CD14-positive monocyte (primary cell): ENCODE measurements at regions not wholly inside any gene's neighbourhood (a gene's known extent, or its start where the extent isn't known, plus 50 kb on each side); places are given as distances from the start of the nearest gene placed in this dataset.
"Not testable (repeated sequence)": the region's sequence is repeated elsewhere in the genome, so short reads cannot be mapped to it uniquely, and the experiment has no call there.

Experiments
- DNase-seq, 3 donors: peaks; one replicate each; pipeline ENCODE4 v3.0.0-alpha.2; 2011 to 2022
- H2AFZ ChIP-seq: 2 replicates; pipeline ENCODE4 v1.6.0; 2012; ENCODE audit warnings: mild to moderate bottlenecking, low read depth, low read length, inconsistent platforms; ENCODE audit not compliant: insufficient read depth, poor library complexity, severe bottlenecking
- H3K27ac ChIP-seq, 2 donors: 1 replicate in 1 of 2; 2 replicates in 1 of 2; pipeline ENCODE4 v1.5.1; 2012 to 2013; ENCODE audit warnings: low read length in 2 of 2, control low read depth in 1 of 2, inconsistent platforms in 1 of 2, low read depth in 1 of 2, mild to moderate bottlenecking in 1 of 2
- H3K27me3 ChIP-seq, 2 donors: one replicate each; pipeline versions ENCODE4 v1.6.0 to v1.6.1; 2011 to 2013; ENCODE audit warnings: low read length in 2 of 2; ENCODE audit not compliant: control insufficient read depth in 2 of 2, insufficient read depth in 2 of 2
- H3K36me3 ChIP-seq, 2 donors: replicated peaks in 1 of 2; 1 replicate in 1 of 2; 2 replicates in 1 of 2; pipeline versions ENCODE4 v1.5.1 to v1.6.1; 2012 to 2013; ENCODE audit warnings: low read length in 2 of 2, control low read depth in 1 of 2, inconsistent platforms in 1 of 2, mild to moderate bottlenecking in 1 of 2; ENCODE audit not compliant: insufficient read depth in 2 of 2, control insufficient read depth in 1 of 2
- H3K4me1 ChIP-seq, 2 donors: 1 replicate in 1 of 2; 2 replicates in 1 of 2; pipeline versions ENCODE4 v1.5.1 to v1.6.1; 2012 to 2013; ENCODE audit warnings: low read length in 2 of 2, control low read depth in 1 of 2, inconsistent platforms in 1 of 2, mild to moderate bottlenecking in 1 of 2, moderate library complexity in 1 of 2; ENCODE audit not compliant: insufficient read depth in 2 of 2, control insufficient read depth in 1 of 2
- H3K4me2 ChIP-seq: replicated peaks from 2 replicates; pipeline ENCODE3; 2012; ENCODE audit warnings: low read length, moderate library complexity, mild to moderate bottlenecking; ENCODE audit not compliant: poor library complexity, severe bottlenecking; ENCODE audit errors: extremely low read depth
- H3K4me3 ChIP-seq, 3 experiments: fragments of 200-600 bp in 1 of 3; sonication (generic) in 1 of 3; replicated peaks in 1 of 3; 1 replicate in 2 of 3; 2 replicates in 1 of 3; pipeline ENCODE4 v1.5.1; 2011 to 2013; ENCODE audit warnings: low read length in 3 of 3, mild to moderate bottlenecking in 3 of 3, control low read depth in 2 of 3, low read depth in 2 of 3, inconsistent platforms in 1 of 3, moderate library complexity in 1 of 3
- H3K79me2 ChIP-seq: 2 replicates; pipeline ENCODE4 v1.6.0; 2012; ENCODE audit warnings: mild to moderate bottlenecking, control low read depth, inconsistent platforms, low read length, moderate library complexity; ENCODE audit not compliant: insufficient read depth
- H3K9ac ChIP-seq: 2 replicates; pipeline ENCODE4 v1.6.0; 2017; ENCODE audit warnings: low read length, mild to moderate bottlenecking; ENCODE audit not compliant: insufficient read depth, poor library complexity, severe bottlenecking
- H3K9me3 ChIP-seq, 2 donors: replicated peaks in 1 of 2; 1 replicate in 1 of 2; 2 replicates in 1 of 2; pipeline versions ENCODE4 v1.5.1 to v1.6.1; 2012 to 2013; ENCODE audit warnings: low read length in 2 of 2, control low read depth in 1 of 2; ENCODE audit not compliant: control insufficient read depth in 1 of 2, insufficient read depth in 1 of 2
- H4K20me1 ChIP-seq: 2 replicates; pipeline ENCODE4 v1.6.0; 2012; ENCODE audit warnings: mild to moderate bottlenecking, low read length, control low read depth, moderate library complexity; ENCODE audit not compliant: insufficient read depth
- H3K27ac Mint-ChIP-seq, 7 donors: one replicate each; pipeline ENCODE4 v1.8.0; 2020; ENCODE audit warnings: mild to moderate bottlenecking in 7 of 7, mixed read lengths in 7 of 7, moderate library complexity in 6 of 7, inconsistent platforms in 2 of 7
- H3K27me3 Mint-ChIP-seq, 3 donors: one replicate each; pipeline ENCODE4 v1.8.0; 2021 to 2022; ENCODE audit warnings: low read depth in 3 of 3, mild to moderate bottlenecking in 3 of 3, mixed read lengths in 3 of 3, moderate library complexity in 3 of 3, inconsistent platforms in 1 of 3
- H3K36me3 Mint-ChIP-seq, 2 donors: one replicate each; pipeline ENCODE4 v1.8.0; 2020; ENCODE audit warnings: mixed read lengths in 2 of 2, inconsistent platforms in 1 of 2, mild to moderate bottlenecking in 1 of 2
- H3K4me1 Mint-ChIP-seq: one replicate; pipeline ENCODE4 v1.8.0; 2020; ENCODE audit warnings: mild to moderate bottlenecking, mixed read lengths
- H3K4me3 Mint-ChIP-seq, 2 donors: one replicate each; pipeline ENCODE4 v1.8.0; 2020; ENCODE audit warnings: mild to moderate bottlenecking in 2 of 2, mixed read lengths in 2 of 2, moderate library complexity in 1 of 2
- H3K9me3 Mint-ChIP-seq, 7 donors: one replicate each; pipeline ENCODE4 v1.8.0; 2020 to 2022; ENCODE audit warnings: mixed read lengths in 7 of 7, mild to moderate bottlenecking in 6 of 7, moderate library complexity in 6 of 7, inconsistent platforms in 2 of 7
- CTCF ChIP-seq: fragments of 200-600 bp; IDR thresholded peaks from one replicate; pipeline ENCODE4 v1.8.0; 2022; ENCODE audit warnings: antibody characterized with exemption, mild to moderate bottlenecking
- WGBS: methylation state at CpG from one replicate; pipeline ENCODE4 v1.1.5; 2013; ENCODE audit warnings: missing lambda C conversion rate; ENCODE audit not compliant: insufficient coverage; 5-methylcytosine and 5-hydroxymethylcytosine counted together
- intact Hi-C, 2 donors: fragments of 100-400 bp; cut with micrococcal nuclease; formaldehyde crosslinking; loops; one replicate each; pipeline versions ENCODE4 v1.15.0 to v1.15.1; 2023

GRCh38 chr5:120818128-120818527 is 354.0 kb downstream of the PRR16 start:
- no peaks in the 10 kb centered on the region for H4K20me1 ChIP-seq
- no peak for TF ChIP-seq CTCF
- H3K27ac ChIP-seq = no peak overlapping the region
- Mint-ChIP-seq H3K9me3 (peaks cover 0 to 13% (median 6%) of the 10 kb centered on the region in 7 donors), H3K27ac (no peak overlapping the region), H3K4me1 (no peaks in the 10 kb centered on the region), H3K27me3 (no peaks in the 10 kb centered on the region), H3K36me3 (no peaks in the 10 kb centered on the region), H3K4me3 (no peak overlapping the region)
- H3K4me2 ChIP-seq = no peak overlapping the region
- DNase-seq = no peak
- intact Hi-C loops = no loop called here
- no peaks in the 10 kb centered on the region for H3K36me3 ChIP-seq
- H3K9me3 ChIP-seq = peaks cover 3 to 8% of the 10 kb centered on the region in 2 donors
- no peak overlapping the region for H3K4me3 ChIP-seq
- no peaks in the 10 kb centered on the region for H3K79me2 ChIP-seq
- no peak overlapping the region for H2AFZ ChIP-seq
- no peaks in the 10 kb centered on the region for H3K4me1 ChIP-seq
- no peak overlapping the region for H3K9ac ChIP-seq
- H3K27me3 ChIP-seq = no peaks in the 10 kb centered on the region
- 93% methylated on average over 5 of the region's 6 CpGs for WGBS

- intact Hi-C loops = no loop called here
- no peak for TF ChIP-seq CTCF
- no peak overlapping the region for H3K9ac ChIP-seq
- DNase-seq = no peak
- no peaks in the 10 kb centered on the region for H3K27me3 Mint-ChIP-seq
- H3K27me3 ChIP-seq = no peaks in the 10 kb centered on the region
- H3K36me3 ChIP-seq = no peaks in the 10 kb centered on the region
- WGBS = no CpG with 5 or more reads among the region's 1 CpG
- peaks cover 0 to 5% (median 2%) of the 10 kb centered on the region in 7 donors for H3K9me3 Mint-ChIP-seq
- no peak overlapping the region for H3K4me2 ChIP-seq
- no peaks in the 10 kb centered on the region for H3K4me1 Mint-ChIP-seq
- no peak overlapping the region for H3K27ac ChIP-seq
- peaks cover 0 to 1% of the 10 kb centered on the region in 2 donors for H3K9me3 ChIP-seq
- no peak overlapping the region for H3K4me3 ChIP-seq
- no peaks in the 10 kb centered on the region for H3K4me1 ChIP-seq
- H3K4me3 Mint-ChIP-seq = no peak overlapping the region
- no peaks in the 10 kb centered on the region for H3K36me3 Mint-ChIP-seq
- H3K27ac Mint-ChIP-seq = no peak overlapping the region
- no peak overlapping the region for H2AFZ ChIP-seq
- no peaks in the 10 kb centered on the region for H3K79me2 ChIP-seq
- no peaks in the 10 kb centered on the region for H4K20me1 ChIP-seq
These were observed 359.2 kb downstream of the PRR16 start for GRCh38 chr5:120823328-120823727.

- H3K36me3 Mint-ChIP-seq, H3K4me1 Mint-ChIP-seq, H3K27me3 Mint-ChIP-seq, H3K36me3 ChIP-seq, H4K20me1 ChIP-seq, H2AFZ ChIP-seq, intact Hi-C loops, H3K4me3 Mint-ChIP-seq, H3K79me2 ChIP-seq, H3K4me2 ChIP-seq, H3K27me3 ChIP-seq, H3K27ac ChIP-seq, H3K27ac Mint-ChIP-seq, H3K4me1 ChIP-seq, H3K9ac ChIP-seq, H3K9me3 ChIP-seq, DNase-seq, H3K4me3 ChIP-seq: not testable (repeated sequence)
- WGBS = 92% methylated on average over 11 of the region's 13 CpGs
- peaks cover 4 to 15% (median 7%) of the 10 kb centered on the region in 7 donors for H3K9me3 Mint-ChIP-seq
These were observed 367.5 kb downstream of the PRR16 start for GRCh38 chr5:120831646-120832045.
